H1 (cell line): ENCODE measurements at regions not wholly inside any gene's neighbourhood (a gene's known extent, or its start where the extent isn't known, plus 50 kb on each side); places are given as distances from the start of the nearest gene placed in this dataset.

Experiments
- BACH1 ChIP-seq: IDR thresholded peaks from 2 replicates; pipeline ENCODE4 v1.6.1; 2012; ENCODE audit warnings: low read length, improper control_type of control experiment
- CBX5 ChIP-seq: fragments of 300-800, 300-1000 bp; sonication (generic); IDR thresholded peaks from 2 replicates; pipeline ENCODE4 v1.7.1; 2016; ENCODE audit warnings: antibody characterized with exemption, low read length, low read depth
- KDM1A ChIP-seq: fragments of 200-600, 300-600 bp; sonication (generic); IDR thresholded peaks from 2 replicates; pipeline ENCODE4 v1.7.1; 2016; ENCODE audit warnings: mild to moderate bottlenecking, low read length, borderline replicate concordance
- RFX5 ChIP-seq: IDR thresholded peaks from 2 replicates; pipeline ENCODE4 v1.6.1; 2011; ENCODE audit warnings: low read depth, low read length, improper control_type of control experiment, borderline replicate concordance
- YY1 ChIP-seq: IDR thresholded peaks from 2 replicates; pipeline ENCODE4 v1.6.1; 2011; ENCODE audit warnings: low read depth, mild to moderate bottlenecking, low read length
- ZNF274 ChIP-seq: IDR thresholded peaks from 2 replicates; pipeline ENCODE4 v1.7.0; 2012; ENCODE audit warnings: low read length, borderline replicate concordance; ENCODE audit errors: extremely low read depth

GRCh38 chr1:72937905-72938304, 655.6 kb upstream of the NEGR1 start (continued):
- TF ChIP-seq YY1 (no peak), KDM1A (no peak), ZNF274 (no peak), CBX5 (no peak), BACH1 (no peak), RFX5 (no peak)
- TF ChIP-seq, all 59 proteins: peak for 0
